ENCODE measurements at regions not wholly inside any gene's neighbourhood (a gene's known extent, or its start where the extent isn't known, plus 50 kb on each side); places are given as distances from the start of the nearest gene placed in this dataset.
"Not testable (repeated sequence)": the region's sequence is repeated elsewhere in the genome, so short reads cannot be mapped to it uniquely, and the experiment has no call there.

DNA sequence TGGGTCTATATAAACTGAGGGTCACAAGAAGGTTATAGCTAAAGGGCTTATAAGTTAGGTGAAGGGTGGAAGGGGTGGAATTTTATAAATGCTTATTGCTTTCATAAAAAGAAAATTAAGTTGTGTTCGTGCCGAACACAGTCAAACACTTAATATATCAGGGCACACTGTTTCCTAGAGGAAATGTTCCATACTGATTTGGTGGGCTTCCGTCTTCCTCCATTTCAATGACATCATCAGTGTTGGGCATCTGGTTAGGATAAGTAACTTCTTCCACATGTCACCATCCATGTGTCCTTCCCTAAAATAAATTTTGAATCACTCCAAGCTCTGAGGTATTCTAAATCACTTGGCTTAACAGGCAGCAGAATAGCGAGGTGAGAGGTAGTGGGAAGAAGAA, 466.4 kb downstream of the MED13L start:
- no peak for DNase-seq (ENCODE audit: low spot score)

DNA sequence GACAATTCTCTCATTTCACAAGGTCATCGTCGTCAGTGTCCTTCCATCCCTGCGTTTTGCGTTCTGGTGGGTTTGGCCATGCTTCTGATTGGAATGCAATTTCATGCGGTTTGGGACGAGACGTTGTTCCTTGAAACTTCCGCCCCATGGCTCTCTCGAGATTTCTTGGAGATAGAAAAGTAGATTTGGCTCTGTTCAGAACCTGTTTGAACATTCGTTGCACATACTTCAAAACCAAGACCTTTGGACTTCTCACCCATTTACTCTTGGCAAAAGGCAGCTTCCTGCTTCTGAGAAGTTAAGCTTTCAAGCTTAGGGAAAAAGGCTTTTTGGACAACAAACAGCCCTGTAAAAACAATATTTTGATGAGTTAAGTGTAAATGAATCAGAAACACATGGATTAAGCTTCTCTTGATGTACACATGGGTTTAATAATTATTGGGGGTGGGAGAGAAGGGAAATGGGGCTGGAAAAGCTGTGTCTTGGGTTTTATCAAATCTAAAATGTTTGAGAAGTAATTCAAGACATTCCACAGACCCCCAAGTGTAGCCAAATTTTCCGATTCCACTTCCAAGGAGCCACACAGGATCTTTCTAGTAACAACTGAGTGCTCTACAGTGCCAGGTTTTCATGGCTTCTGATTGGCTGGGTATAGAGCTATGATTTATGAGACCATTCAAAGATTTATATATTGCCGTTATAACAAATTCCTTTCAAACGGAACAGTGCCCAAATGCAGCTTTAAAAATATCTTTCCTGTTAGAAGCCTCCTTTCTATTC, 467.2 kb downstream of the MED13L start:
- DNase-seq (ENCODE audit: low spot score) = no peak

DNA sequence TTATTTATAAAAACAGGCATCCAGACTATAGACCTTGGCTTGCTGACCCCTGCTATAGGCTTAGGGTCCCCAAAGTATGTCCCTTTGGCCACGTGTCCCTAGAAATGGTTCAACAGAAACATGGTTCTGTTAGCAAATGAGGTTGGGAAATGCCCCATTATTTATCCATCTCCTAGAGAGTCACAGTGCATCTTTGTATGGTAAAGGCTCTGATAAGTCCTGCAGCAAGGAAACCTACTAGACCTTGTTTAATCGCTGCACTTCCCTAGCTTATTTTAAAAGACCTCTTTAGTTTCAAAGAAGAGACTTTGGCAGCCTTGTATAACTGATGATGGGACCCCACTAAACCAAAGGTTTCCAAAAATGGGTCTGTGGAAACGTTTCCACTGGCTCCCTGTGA, 471.5 kb downstream of the MED13L start:
- no peak for DNase-seq (ENCODE audit: low spot score)

DNA sequence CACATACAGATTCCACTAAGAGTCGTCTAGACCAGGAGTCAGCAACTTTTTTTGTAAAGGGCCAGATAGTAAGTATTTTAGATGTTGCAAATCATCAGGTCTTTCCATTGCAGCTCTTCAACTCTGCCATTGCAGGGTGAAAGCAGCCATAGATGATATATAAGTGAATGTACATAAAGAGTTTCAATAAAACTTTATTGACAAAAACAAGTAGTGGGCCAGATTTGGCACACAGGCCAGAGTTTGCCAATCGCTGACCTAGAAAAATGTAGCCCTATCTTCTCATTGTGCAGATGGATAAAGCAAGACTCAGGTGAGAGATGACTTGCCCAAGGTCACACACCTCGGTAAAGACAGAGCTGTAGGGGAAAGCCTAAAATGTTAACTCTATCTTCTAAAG, 474.7 kb downstream of the MED13L start:
- no peak for DNase-seq (ENCODE audit: low spot score)

DNA sequence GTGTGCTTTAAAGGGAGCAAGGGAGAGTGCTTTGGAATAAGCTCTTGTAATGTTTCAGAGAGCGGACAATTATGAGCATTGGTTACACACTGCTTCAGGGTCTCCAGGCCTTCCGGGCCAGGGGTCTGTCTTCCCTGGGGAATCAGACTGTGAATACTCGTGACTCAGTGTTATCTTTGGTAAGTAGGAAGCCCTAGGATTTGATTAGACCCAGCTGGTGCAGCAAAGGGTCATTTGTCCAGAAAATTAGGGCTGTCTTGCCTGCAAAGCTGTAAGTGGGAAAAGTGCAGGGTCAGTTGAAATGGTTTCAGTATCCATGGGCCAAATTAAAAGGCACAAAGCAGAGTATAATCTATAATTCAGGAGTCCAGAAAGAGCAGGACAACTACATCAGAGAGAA, 475.6 kb downstream of the MED13L start:
- no peak for DNase-seq (ENCODE audit: low spot score)

DNA sequence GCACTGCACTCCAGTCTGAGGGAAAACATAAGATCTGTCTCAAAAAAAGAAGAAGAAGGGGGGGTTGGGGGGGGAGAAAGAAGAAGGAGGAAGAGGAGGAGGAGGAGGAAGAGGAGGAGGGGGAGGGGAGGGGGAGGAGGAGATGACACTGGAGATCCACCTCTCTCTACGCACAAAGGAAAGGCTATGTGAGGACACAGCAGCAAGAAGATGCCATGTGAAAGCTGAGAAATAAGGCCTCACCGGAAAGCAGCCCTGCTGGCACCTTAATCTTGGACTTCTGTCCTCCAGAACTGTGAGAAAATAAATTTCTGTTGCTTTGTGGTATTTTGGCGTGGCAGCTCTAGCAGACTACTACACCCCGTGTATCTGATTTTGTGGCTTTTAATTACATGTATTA, 477.9 kb downstream of the MED13L start:
- DNase-seq (ENCODE audit: low spot score) = no peak

DNA sequence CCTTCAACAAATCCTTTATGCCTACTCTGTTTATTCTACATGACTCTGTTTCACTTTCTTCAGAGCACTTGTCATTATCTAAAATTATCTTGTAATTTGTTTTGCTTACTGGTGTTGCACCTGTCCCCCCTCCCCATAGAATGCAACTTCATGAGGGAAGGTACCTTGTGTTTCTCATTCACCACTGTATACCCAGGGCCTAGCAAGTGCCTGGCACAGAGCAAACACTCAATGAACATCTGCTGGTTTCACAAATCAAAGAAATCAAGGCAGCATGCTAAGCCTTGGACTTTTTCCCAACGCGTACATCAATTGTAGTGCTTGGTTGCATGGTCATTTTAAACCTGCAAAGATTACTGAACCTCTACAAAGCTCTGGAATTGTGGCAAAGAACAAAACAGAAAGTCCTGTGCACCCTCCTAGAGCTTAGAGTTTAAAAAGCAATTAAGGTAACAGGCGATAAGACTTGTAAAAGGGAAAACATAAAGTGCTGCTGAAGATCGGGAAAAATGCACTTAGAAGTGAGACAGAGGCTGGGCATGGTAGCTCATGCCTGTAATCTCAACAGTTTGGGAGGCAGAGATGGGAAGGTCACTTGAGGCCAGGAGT, 479.1 kb downstream of the MED13L start:
- no peak for DNase-seq (ENCODE audit: low spot score)

DNA sequence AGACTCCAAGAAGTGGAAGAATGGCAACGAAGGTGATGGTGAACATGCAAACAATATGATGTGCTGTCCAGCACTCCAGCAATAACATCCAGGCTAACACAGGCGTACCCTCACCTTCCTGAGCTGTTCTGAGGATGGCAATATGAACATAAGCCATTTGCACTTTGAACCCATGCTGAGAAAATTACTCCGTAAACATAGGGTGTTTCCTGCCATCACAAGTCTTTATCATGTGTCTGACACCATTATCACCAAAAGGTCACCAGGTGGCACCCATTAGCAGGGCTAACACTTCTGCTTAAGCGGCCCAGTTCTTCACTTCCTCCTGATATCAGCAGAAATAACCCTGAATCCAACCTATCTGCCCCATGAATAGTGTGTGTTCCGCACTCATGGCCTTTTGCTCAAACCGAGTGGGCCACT, 482.8 kb downstream of the MED13L start:
- DNase-seq (ENCODE audit: low spot score) = peak; percentile 2

DNA sequence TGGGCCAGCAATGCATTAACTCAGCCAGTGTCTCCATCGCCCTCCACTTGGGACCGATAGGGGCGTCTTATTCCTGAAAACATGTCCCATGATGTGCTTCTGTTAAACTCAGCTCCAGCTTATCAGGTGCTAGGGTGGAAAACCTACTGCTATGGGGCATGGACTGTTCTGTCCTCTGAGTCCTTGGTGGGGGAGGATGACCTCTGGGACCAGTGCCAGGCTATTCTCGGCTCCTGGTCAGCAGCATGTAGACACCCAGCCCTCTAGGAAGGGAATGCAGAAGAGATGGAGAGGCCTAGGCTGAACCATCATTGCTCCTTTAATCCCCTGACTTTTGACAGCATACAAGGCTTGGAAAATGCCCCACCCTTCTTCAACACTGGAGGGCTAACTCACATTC, 486.2 kb downstream of the MED13L start:
- DNase-seq (ENCODE audit: low spot score) = no peak

DNA sequence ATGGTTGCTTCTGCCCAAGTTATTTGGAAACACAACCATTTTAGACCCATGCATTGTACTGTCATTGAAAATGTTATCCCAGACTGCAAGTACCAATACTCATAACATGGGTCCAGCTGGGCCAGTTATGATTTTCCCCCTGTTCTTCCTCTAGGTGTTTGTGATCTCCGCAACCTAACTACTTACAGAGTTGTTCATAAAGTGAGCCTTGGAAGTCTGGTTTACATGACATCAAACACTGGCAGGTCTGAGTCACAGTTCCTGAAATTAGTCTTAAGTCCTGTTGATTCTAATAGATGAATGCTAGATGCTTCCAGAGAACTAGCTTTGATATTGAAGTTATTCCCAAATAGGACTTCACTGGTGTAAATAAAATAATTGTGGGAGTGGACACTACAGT, 487.0 kb downstream of the MED13L start:
- no peak for DNase-seq (ENCODE audit: low spot score)

DNA sequence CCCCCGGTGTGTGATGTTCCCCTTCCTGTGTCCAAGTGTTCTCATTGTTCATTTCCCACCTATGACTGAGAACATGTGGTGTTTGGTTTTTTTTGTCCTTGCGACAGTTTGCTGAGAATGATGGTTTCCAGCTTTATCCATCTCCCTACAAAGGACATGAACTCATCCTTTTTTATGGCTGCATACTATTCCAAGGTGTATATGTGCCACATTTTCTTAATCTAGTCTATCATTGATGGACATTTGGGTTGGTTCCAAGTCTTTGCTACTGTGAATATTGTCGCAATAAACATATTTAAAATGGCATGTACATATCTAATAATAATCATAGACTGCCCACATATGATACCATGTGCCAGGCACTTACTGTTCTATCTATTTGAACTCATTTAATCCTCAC, 491.0 kb downstream of the MED13L start:
- DNase-seq (ENCODE audit: low spot score) = not testable (repeated sequence)

DNA sequence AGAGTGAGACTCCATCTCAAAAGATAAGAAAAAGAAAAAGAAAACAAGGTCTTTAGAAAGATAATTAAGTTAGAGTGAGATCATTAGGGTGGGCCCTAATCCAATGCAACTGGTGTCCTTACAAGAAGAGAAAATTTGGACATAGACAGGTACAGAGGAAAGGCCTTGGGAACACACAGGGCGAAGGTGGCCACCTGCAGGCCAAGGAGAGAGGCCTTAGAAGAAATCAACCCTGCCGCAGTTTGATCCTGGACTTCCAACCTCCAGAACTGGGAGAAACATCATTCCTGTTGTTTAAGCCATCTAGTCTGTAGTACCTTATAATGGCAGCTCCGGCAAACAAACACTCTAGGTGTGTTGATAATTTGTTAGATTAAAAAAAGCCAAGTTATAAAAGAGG, 491.9 kb downstream of the MED13L start:
- no peak for DNase-seq (ENCODE audit: low spot score)

DNA sequence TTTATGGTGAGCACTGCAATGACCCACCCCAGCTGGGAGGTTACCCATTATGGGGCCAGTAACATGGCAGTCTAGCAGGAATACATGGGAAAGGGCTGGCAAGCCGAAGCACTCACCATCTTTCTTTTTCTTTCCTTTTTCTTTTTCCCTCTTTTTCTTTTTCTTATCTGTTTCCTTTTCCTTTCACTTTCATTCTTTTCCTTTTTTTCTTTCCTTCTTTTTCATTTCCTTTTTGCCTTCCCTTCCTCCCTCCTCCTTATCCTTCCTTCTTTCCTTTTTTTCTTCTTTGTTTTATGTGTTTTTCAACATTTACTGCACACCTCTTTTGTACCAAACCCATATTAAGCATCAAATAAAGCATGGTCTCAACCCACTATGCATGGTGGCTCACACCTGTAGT, 501.1 kb downstream of the MED13L start:
- DNase-seq (ENCODE audit: low spot score) = no peak

DNA sequence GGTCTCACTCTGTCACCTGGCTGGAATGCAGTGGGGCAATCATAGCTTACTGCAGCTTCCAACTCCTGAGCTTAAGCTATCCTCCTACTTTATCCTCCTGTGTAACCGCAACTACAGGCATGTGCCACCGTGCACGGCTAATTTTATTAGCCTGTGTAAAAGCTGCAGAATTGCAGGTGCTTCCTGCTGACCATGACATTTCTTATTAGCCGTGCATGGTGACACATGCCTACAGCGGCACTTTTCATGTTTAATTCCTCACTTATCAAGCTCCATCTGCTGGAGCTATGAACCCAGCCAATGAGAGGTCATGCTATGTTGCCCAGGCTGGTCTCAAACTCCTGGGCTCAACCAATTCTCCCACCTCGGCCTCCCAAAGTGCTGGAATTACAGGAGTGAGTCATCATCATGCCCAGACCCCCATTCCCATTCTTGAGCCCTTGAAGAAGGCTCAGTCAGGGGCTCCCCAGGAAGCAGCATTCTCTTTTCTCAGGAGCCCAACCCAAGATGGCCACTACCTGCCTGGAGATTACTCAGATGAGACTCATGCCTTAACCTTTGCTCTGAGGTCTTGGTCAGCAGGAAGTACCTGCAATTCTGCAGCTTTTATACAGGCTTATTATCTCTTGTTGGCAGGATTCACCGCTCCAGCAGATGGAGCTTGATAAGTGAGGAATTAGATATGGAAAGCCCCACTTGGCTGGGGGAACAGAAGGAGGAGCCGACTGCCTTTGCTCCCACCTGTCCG, 503.2 kb downstream of the MED13L start:
- no peak for DNase-seq (ENCODE audit: low spot score)

DNA sequence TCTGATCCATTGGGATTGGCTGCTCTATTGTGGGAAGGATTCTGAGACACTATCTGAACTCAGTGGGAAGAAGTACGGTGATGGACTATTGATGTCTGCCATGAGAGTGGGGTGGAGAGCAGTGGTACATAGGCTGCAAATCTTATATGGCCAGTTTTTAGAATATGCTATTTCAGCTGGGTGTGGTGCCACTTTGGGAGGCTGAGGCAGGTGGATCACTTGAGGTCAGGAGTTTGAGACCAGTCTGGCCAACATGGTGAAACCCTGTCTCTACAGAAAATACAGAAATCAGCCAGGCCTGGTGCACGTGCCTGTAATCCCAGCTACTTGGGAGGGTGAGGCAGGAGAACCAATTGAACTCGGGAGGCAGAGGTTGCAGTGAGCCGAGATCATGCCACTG, 505.9 kb downstream of the MED13L start:
- DNase-seq (ENCODE audit: low spot score) = no peak

DNA sequence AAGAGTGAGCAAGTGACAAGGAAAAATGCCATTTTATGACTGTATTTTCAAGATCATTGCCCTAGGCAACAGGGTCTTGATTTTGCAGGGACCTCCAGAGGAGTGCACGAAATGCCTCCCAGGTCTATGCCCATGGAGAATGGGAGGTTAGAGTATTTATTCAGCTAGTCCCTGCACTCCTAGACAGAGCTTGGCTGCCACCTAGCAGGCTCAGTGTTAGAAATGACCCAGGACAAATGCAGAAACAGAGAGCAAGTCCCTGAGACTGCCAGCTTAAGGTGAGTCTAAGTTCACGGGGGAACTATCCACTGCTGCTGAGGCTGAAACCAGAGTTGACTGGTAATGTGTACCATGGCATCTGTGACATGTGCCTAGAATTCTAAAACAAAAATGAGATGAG, 506.4 kb downstream of the MED13L start:
- no peak for DNase-seq (ENCODE audit: low spot score)

DNA sequence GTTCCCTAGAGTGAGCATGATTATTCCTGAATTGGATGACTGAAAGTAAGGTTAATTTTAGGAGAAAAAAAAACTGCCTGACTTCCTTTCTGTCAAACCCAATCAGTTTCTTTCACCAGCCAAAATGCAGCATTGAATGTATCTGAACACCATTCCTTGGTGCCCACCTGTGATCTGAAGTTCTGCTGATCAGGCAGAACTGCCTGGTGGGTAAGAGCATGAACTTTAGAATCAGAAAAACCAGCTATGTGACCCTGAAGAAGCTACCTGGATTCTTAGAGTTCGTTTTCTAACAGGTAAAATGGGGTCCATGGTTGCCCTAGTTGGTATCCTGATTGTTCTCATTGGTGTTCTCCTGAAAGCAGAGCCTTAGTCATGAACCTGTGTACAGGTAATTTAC, 506.9 kb downstream of the MED13L start:
- no peak for DNase-seq (ENCODE audit: low spot score)

DNA sequence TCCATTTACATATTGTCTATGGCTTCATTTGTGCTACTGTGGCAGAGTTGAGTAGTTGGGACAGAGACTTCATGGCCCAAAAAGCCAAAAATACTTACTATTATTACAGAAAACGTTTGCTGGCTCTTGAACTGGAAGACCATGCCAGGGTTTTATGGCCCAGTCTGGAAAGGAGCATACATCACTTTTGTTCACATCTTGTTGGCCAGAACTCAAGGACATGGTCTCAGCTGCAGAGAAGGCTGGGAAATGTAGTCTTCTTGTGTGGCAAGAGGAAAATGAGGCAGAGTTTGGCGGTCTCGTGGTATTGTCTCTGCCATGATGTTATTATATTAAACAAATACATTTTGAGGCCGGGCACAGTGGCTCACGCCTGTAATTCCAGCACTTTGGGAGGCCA, 509.6 kb downstream of the MED13L start:
- DNase-seq (ENCODE audit: low spot score) = no peak

DNA sequence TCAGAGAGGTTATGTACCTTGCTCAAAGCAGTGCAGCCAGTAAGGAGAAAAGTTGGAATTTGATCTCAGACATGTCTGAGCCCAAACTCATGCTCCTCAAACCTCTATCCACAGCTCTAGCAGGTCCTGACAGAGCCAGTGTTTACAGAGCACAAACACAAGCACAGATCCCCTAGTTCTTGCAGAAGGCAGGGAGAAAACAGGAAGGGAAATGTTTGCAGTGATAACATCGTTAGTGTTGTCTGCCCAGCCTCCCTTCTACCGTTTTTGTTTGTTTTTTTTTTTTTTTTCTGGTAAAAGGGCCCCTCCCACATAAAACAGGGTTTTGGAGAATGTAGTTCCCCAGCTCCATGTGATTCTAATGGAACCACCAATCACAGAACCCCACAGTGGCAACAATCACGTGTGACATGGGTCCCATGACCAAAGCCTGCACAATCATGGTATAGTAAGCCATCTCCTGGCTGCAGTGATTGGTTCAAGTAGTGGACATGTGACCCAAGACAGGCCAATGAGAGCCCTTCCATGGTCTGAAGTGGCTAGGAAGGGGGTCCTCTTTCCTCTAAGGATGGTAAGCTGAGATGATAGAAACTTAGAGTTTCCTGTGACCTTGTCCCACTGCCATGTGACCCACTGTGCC, 513.4 kb downstream of the MED13L start:
- DNase-seq (ENCODE audit: low spot score) = no peak

DNA sequence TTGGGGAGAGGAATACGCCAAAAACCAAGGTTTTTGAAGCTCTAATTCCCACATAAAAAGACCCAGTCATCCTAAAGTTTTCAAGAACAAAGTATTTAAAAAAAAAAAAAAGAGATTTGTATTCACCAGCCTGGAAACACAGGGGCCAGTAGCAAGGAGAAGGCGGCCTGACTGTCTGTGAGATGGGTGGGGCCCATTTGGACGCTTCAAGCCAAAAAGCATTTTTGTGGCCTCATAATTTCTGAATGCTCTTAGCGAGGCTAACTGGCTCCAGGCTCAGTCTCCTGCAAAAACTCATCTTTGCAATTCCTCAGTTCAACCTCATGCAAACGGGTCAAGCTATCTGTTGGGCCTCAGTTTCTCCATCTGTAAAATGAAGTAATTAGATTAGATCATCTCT, 514.1 kb downstream of the MED13L start:
- DNase-seq (ENCODE audit: low spot score) = no peak

DNA sequence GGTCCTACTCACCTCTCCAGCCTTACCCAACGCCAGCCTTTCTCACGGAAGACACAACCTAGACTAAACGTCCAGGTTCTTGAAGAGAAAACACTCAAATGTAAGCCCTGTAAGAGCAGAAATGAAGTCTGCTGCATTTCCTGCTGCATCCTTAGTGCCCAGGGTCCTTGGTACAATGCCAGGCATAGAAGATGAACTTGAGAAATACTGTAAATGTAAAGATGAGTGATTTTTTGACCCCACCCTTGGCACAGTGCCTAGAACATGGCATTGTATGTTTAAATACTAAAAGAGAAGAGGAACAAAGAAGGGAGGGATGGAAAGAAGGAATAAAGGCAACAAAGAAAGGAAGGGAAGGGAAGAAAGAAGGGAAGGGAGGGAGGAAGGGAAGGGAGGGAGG, 514.6 kb downstream of the MED13L start:
- DNase-seq (ENCODE audit: low spot score) = no peak

DNA sequence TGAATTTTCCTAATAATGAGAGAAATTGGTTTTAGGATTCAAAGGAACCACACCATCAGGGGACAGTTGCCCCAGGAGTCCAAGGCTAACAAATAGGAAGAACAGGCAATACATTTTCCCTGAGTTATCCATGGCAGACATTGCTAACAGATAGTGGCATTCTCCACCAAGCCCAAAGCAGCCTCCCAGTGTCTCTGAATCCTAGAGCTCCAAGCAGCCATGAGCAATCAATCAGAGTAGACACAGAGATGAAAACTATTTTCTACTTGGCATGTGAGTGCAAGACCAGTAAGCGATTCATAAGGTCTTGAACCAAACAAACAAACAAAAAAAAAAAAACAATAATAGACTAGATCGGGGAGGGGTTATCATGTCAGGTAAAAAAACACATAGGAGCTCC, 515.7 kb downstream of the MED13L start:
- DNase-seq (ENCODE audit: low spot score) = no peak

DNA sequence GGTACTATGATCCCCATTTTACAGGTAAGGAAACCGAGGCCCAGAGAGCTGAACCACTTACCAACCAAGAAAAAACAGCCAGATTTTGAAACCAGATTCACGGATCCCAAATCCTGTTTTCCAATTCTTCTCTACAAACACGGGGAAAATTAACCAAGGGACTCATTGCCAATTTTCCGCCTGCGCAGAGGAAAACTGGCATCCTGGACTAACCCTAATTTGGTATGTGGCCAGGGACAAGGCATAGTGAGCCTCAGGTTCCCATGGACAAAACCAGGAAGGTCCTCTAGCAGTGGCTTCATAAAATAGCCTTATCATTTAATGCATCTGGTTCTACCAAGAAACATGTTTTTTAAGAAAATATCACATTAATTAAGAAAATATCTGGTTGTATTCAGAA, 517.3 kb downstream of the MED13L start:
- DNase-seq (ENCODE audit: low spot score) = no peak

Data from globus pallidus (tissue), 1 donor.